Loucy (cell line): ENCODE measurements at regions not wholly inside any gene's neighbourhood (a gene's known extent, or its start where the extent isn't known, plus 50 kb on each side); places are given as distances from the start of the nearest gene placed in this dataset.
"Not testable (repeated sequence)": the region's sequence is repeated elsewhere in the genome, so short reads cannot be mapped to it uniquely, and the experiment has no call there.

ENCODE experiments used
- H2AFZ ChIP-seq: fragments of 200-600 bp; sonication (generic); 2 replicates; pipeline ENCODE4 v1.6.0; 2016; ENCODE audit warnings: antibody characterized with exemption, mild to moderate bottlenecking, low read length, moderate library complexity
- H3F3A ChIP-seq: fragments of 200-600 bp; 2 replicates; pipeline ENCODE4 v1.6.0; 2016; ENCODE audit warnings: antibody characterized with exemption, low read depth, mild to moderate bottlenecking
- H3K27me3 ChIP-seq: fragments of 200-600 bp; sonication (generic); 2 replicates; pipeline ENCODE4 v1.6.1; 2014; ENCODE audit warnings: low read length, mild to moderate bottlenecking; ENCODE audit not compliant: insufficient read depth, poor library complexity, severe bottlenecking
- H3K36me3 ChIP-seq: fragments of 200-600 bp; sonication (generic); 2 replicates; pipeline ENCODE4 v1.6.1; 2016; ENCODE audit warnings: low read length; ENCODE audit not compliant: insufficient read depth
- H3K4me1 ChIP-seq: fragments of 200-600 bp; sonication (generic); 2 replicates; pipeline ENCODE4 v1.5.1; 2014; ENCODE audit warnings: low read length, mild to moderate bottlenecking; ENCODE audit not compliant: insufficient read depth, poor library complexity, severe bottlenecking
- H3K4me2 ChIP-seq: fragments of 200-600 bp; sonication (generic); 2 replicates; pipeline ENCODE4 v1.6.0; 2014; ENCODE audit warnings: antibody characterized with exemption, low read length, low read depth, mild to moderate bottlenecking; ENCODE audit not compliant: poor library complexity, severe bottlenecking
- H3K4me3 ChIP-seq: fragments of 200-600 bp; sonication (generic); 2 replicates; pipeline ENCODE4 v1.5.1; 2014; ENCODE audit warnings: low read length, mild to moderate bottlenecking, mixed read lengths; ENCODE audit not compliant: poor library complexity, severe bottlenecking
- H3K79me2 ChIP-seq: fragments of 200-600 bp; sonication (generic); 2 replicates; pipeline ENCODE4 v1.6.1; 2014; ENCODE audit warnings: low read length; ENCODE audit not compliant: insufficient read depth
- H3K9ac ChIP-seq: fragments of 200-600 bp; sonication (generic); 2 replicates; pipeline ENCODE4 v1.6.0; 2014; ENCODE audit warnings: mild to moderate bottlenecking, low read depth, low read length, moderate library complexity; ENCODE audit not compliant: poor library complexity, severe bottlenecking
- H3K9me2 ChIP-seq: fragments of 200-600 bp; sonication (generic); replicated peaks from 2 replicates; pipeline ENCODE4 v1.6.1; 2016; ENCODE audit warnings: low read depth, low read length, mixed read lengths
- H3K9me3 ChIP-seq: fragments of 200-600 bp; sonication (generic); 2 replicates; pipeline ENCODE4 v1.6.1; 2014; ENCODE audit warnings: mild to moderate bottlenecking, antibody characterized with exemption, low read length, low read depth; ENCODE audit not compliant: insufficient read depth
- H4K20me1 ChIP-seq: fragments of 200-600 bp; sonication (generic); 2 replicates; pipeline ENCODE4 v1.6.0; 2014; ENCODE audit warnings: antibody characterized with exemption, low read length, mild to moderate bottlenecking; ENCODE audit not compliant: insufficient read depth, poor library complexity, severe bottlenecking
- EZH2phosphoT487 ChIP-seq: fragments of 200-600 bp; IDR thresholded peaks from 2 replicates; pipeline ENCODE4 v1.6.1; 2018; ENCODE audit warnings: antibody characterized with exemption, mild to moderate bottlenecking, moderate library complexity, borderline replicate concordance
- TF ChIP-seq, protein P1 (sequence below): fragments of 200-600 bp; sonication (generic); conservative IDR thresholded peaks from 2 replicates; pipeline ENCODE4 v1.5.1; 2014; ENCODE audit warnings: mild to moderate bottlenecking, antibody characterized with exemption, low read length

GRCh38 chr2:11877764-11878163, 131.3 kb downstream of the LPIN1 start:
- no peak overlapping the region for H3K9ac ChIP-seq
- no peak overlapping the region for H3K4me3 ChIP-seq
- H3K79me2 ChIP-seq: no peaks in the 10 kb centered on the region
- no peaks in the 10 kb centered on the region for H3K36me3 ChIP-seq
- no peak overlapping the region for H2AFZ ChIP-seq
- H3K27me3 ChIP-seq: no peaks in the 10 kb centered on the region
- peaks cover 55% of the 10 kb centered on the region for H3K4me1 ChIP-seq
- H4K20me1 ChIP-seq: no peaks in the 10 kb centered on the region
- H3K9me2 ChIP-seq: no peaks in the 10 kb centered on the region
- TF ChIP-seq, protein P1, sequence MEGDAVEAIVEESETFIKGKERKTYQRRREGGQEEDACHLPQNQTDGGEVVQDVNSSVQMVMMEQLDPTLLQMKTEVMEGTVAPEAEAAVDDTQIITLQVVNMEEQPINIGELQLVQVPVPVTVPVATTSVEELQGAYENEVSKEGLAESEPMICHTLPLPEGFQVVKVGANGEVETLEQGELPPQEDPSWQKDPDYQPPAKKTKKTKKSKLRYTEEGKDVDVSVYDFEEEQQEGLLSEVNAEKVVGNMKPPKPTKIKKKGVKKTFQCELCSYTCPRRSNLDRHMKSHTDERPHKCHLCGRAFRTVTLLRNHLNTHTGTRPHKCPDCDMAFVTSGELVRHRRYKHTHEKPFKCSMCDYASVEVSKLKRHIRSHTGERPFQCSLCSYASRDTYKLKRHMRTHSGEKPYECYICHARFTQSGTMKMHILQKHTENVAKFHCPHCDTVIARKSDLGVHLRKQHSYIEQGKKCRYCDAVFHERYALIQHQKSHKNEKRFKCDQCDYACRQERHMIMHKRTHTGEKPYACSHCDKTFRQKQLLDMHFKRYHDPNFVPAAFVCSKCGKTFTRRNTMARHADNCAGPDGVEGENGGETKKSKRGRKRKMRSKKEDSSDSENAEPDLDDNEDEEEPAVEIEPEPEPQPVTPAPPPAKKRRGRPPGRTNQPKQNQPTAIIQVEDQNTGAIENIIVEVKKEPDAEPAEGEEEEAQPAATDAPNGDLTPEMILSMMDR: no peak
- TF ChIP-seq EZH2phosphoT487: no peak
- H3K9me3 ChIP-seq: no peaks in the 10 kb centered on the region
- no peaks in the 10 kb centered on the region for H3F3A ChIP-seq
- no peak overlapping the region for H3K4me2 ChIP-seq

GRCh38 chr2:11885253-11885652, 138.8 kb downstream of the LPIN1 start:
- H3K4me1 ChIP-seq, H2AFZ ChIP-seq, H3K27me3 ChIP-seq, H3K4me2 ChIP-seq, H3K79me2 ChIP-seq, H3F3A ChIP-seq, H3K4me3 ChIP-seq, H3K9ac ChIP-seq, H4K20me1 ChIP-seq, H3K36me3 ChIP-seq, H3K9me2 ChIP-seq: not testable (repeated sequence)
- H3K9me3 ChIP-seq: peaks cover 19% of the 10 kb centered on the region

DNA sequence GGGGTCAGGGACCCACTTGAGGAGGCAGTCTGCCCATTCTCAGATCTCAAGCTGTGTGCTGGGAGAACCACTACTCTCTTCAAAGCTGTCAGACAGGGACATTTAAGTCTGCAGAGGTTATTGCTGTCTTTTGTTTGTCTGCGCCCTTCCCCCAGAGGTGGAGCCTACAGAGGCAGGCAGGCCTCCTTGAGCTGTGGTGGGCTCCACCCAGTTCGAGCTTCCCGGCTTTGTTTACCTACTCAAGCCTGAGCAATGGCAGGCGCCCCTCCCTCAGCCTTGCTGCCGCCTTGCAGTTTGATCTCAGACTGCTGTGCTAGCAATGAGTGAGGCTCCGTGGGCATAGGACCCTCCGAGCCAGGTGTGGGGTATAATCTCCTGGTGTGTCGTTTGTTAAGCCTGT, 140.5 kb downstream of the LPIN1 start:
- not testable (repeated sequence) for H3K4me3 ChIP-seq, H3K4me1 ChIP-seq, H2AFZ ChIP-seq, H3K9ac ChIP-seq, H4K20me1 ChIP-seq, H3K4me2 ChIP-seq, H3K27me3 ChIP-seq, H3K36me3 ChIP-seq, H3K9me2 ChIP-seq, H3K79me2 ChIP-seq, H3F3A ChIP-seq
- H3K9me3 ChIP-seq: peaks cover 19% of the 10 kb centered on the region

DNA sequence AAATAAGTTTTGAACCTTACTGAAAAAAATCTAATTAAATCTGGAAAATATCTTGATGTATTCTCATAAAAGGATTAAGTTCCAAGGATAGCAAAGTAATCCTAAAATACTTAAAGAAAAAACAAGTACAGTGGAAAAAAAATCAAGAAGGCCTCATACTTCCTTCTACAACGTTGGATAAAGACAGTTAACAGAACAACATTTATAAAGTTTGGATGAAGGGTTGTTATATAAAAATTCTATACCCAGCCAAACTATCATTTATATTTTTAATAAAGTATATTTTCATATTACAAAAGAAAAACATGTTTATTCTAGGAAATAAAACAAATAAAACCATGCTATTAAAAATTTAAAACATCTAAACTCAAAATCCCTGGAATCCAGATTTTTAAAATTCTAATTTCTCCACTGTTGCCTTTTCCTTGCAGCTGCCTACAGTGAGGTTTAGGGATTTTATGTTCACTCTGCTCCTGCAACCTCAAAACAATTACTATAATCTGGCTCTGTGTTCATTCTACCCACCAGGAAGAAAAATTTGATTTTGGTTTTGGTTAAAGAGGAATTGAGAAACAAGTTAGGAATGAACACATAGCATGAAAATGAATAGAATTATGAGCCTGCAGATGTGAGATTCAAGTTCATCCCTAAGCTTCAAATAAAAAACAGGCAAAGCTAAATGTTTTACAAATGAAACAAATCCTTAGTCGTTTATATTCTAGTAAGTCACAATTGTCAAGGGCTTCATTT, 142.8 kb downstream of the LPIN1 start:
- H3K4me3 ChIP-seq: no peak overlapping the region
- no peak overlapping the region for H3K9ac ChIP-seq
- H3K79me2 ChIP-seq: no peaks in the 10 kb centered on the region
- H4K20me1 ChIP-seq: no peaks in the 10 kb centered on the region
- 0 out of 2 replicates have a peak, but pooled peaks cover 3% of the 10 kb centered on the region for H3F3A ChIP-seq
- no peak overlapping the region for H3K4me2 ChIP-seq
- peaks cover 19% of the 10 kb centered on the region for H3K9me3 ChIP-seq
- H2AFZ ChIP-seq: no peak overlapping the region
- H3K36me3 ChIP-seq: no peaks in the 10 kb centered on the region
- H3K4me1 ChIP-seq: no peaks in the 10 kb centered on the region
- TF ChIP-seq, protein P1: no peak
- TF ChIP-seq EZH2phosphoT487: no peak
- no peaks in the 10 kb centered on the region for H3K27me3 ChIP-seq
- no peaks in the 10 kb centered on the region for H3K9me2 ChIP-seq
